Stimulated activated naive CD8-positive, alpha-beta T cell treated with anti-CD3 and anti-CD28 coated beads, Interleukin-15, Interleukin-2, amounts not matched to agents 100 ng/mL and 50 ng/mL, for 24 hours (primary cell): ENCODE measurements at regions not wholly inside any gene's neighbourhood (a gene's known extent, or its start where the extent isn't known, plus 50 kb on each side); places are given as distances from the start of the nearest gene placed in this dataset.
"Not testable (repeated sequence)": the region's sequence is repeated elsewhere in the genome, so short reads cannot be mapped to it uniquely, and the experiment has no call there.

Source experiments
- H3K27ac Mint-ChIP-seq: one replicate; pipeline ENCODE4 v1.8.0; 2021; ENCODE audit warnings: mild to moderate bottlenecking, mixed read lengths
- H3K27me3 Mint-ChIP-seq: one replicate; pipeline ENCODE4 v1.8.0; 2021; ENCODE audit warnings: mixed read lengths
- H3K36me3 Mint-ChIP-seq: one replicate; pipeline ENCODE4 v1.8.0; 2021; ENCODE audit warnings: low read depth, mixed read lengths
- H3K4me1 Mint-ChIP-seq: one replicate; pipeline ENCODE4 v1.8.0; 2021; ENCODE audit warnings: low read depth, mixed read lengths
- H3K4me3 Mint-ChIP-seq: one replicate; pipeline ENCODE4 v1.8.0; 2021; ENCODE audit warnings: mild to moderate bottlenecking, mixed read lengths
- H3K9me3 Mint-ChIP-seq: one replicate; pipeline ENCODE4 v1.8.0; 2021; ENCODE audit warnings: mixed read lengths

GRCh38 chr2:48194641-48195040 lies 119.8 kb upstream of the FOXN2 start:
- H3K36me3 Mint-ChIP-seq, result no peaks in the 10 kb centered on the region
- H3K4me1 Mint-ChIP-seq, result peaks cover 4% of the 10 kb centered on the region
- H3K9me3 Mint-ChIP-seq, result no peaks in the 10 kb centered on the region

DNA sequence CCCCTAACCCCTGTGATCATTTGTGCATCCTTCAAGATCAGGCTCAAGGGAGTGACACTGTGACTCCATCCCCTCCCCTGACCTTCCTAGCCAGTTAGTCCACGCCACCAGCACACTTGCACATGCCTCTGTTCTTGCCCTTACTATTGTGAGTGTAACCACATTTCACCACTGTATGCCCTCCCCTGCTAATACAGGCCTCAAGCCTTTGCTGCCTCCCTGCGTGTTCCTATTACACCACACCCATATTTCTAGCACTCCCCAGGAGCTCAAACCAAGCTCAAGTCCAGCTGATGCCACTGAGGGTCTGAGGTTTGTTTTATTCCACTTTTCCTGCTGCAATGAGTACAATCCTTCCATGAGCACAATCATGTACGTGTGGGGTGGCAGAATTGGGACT lies 119.3 kb upstream of the FOXN2 start:
- no peak overlapping the region for H3K27ac Mint-ChIP-seq
- no peaks in the 10 kb centered on the region for H3K9me3 Mint-ChIP-seq
- no peaks in the 10 kb centered on the region for H3K27me3 Mint-ChIP-seq
- H3K36me3 Mint-ChIP-seq, result no peaks in the 10 kb centered on the region
- H3K4me1 Mint-ChIP-seq, result no peaks in the 10 kb centered on the region
- no peak overlapping the region for H3K4me3 Mint-ChIP-seq

More at GRCh38 chr2:48194641-48195040, 119.8 kb upstream of the FOXN2 start:
- Mint-ChIP-seq H3K27me3 (no peaks in the 10 kb centered on the region), H3K4me3 (no peak overlapping the region), H3K27ac (no peak overlapping the region)

DNA sequence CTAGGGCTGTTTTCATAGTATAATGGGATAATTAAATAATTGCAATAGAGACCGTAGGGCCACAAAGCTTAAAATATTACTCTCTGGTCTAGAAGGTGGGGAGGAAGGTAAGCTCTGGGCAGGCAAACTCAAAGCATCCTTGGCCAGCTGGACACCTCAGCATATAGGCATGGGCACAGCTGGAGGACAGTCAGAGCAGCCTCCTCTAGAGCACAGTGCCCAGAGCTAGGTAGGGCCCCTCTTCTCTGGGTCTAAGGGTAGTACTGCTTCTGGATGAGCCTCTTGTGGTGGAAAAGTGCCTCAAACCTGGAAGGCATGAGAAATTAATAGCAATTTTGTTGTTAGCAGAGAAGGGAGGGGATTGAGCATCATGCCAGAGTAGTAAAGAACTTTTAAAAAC lies 116.9 kb upstream of the FOXN2 start:
- no peak overlapping the region for H3K4me3 Mint-ChIP-seq
- H3K4me1 Mint-ChIP-seq, result no peaks in the 10 kb centered on the region
- no peaks in the 10 kb centered on the region for H3K9me3 Mint-ChIP-seq
- H3K27me3 Mint-ChIP-seq, result no peaks in the 10 kb centered on the region
- H3K27ac Mint-ChIP-seq, result no peak overlapping the region
- no peaks in the 10 kb centered on the region for H3K36me3 Mint-ChIP-seq

DNA sequence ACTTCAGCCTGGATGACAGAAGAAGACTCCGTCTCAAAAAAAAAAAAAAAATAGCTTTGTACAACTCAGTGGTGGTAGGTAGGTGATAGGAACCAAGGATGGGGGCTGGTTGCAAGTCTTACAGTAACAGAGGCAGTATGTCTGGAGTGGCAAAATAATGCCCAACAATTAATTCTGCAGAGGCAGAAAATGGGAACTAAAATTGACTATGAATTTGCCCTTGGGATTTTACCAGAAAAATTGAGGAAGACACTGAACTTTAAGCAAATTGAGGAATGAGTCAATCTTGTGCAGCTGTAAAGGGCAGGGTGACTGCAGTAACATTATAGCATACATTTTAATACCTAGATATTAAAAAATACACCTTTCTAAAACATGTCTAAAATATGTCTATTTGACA lies 116.1 kb upstream of the FOXN2 start:
- no peaks in the 10 kb centered on the region for H3K36me3 Mint-ChIP-seq
- no peaks in the 10 kb centered on the region for H3K27me3 Mint-ChIP-seq
- H3K9me3 Mint-ChIP-seq, result no peaks in the 10 kb centered on the region
- no peak overlapping the region for H3K27ac Mint-ChIP-seq
- H3K4me1 Mint-ChIP-seq, result no peaks in the 10 kb centered on the region
- no peak overlapping the region for H3K4me3 Mint-ChIP-seq

DNA sequence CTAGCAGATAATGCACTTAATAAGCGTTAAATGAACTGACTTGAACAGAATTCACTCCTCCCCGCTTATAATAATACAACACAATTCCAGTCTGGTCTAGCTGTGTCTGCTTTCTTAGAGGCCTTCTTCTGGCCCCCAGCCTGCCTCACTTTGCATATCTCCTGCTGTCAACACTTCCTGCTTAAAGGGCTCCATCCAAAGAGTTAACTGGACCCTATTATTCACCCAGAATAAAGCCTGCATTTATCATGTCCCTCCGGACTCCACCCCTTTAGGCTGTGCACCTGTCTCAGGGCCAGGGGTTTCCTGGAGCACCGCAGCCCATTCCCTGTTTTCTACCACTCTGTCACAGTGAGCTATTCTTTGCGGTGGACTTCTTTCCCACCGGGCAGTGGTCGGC lies 115.4 kb upstream of the FOXN2 start:
- H3K27ac Mint-ChIP-seq, result no peak overlapping the region
- no peaks in the 10 kb centered on the region for H3K9me3 Mint-ChIP-seq
- no peak overlapping the region for H3K4me3 Mint-ChIP-seq
- no peaks in the 10 kb centered on the region for H3K36me3 Mint-ChIP-seq
- H3K4me1 Mint-ChIP-seq, result no peaks in the 10 kb centered on the region
- no peaks in the 10 kb centered on the region for H3K27me3 Mint-ChIP-seq

GRCh38 chr2:48200620-48201293 lies 113.7 kb upstream of the FOXN2 start:
- Mint-ChIP-seq H3K4me1 (peaks cover 4% of the 10 kb centered on the region), H3K9me3 (no peaks in the 10 kb centered on the region), H3K27ac (no peak overlapping the region), H3K4me3 (no peak overlapping the region), H3K27me3 (no peaks in the 10 kb centered on the region), H3K36me3 (no peaks in the 10 kb centered on the region)

DNA sequence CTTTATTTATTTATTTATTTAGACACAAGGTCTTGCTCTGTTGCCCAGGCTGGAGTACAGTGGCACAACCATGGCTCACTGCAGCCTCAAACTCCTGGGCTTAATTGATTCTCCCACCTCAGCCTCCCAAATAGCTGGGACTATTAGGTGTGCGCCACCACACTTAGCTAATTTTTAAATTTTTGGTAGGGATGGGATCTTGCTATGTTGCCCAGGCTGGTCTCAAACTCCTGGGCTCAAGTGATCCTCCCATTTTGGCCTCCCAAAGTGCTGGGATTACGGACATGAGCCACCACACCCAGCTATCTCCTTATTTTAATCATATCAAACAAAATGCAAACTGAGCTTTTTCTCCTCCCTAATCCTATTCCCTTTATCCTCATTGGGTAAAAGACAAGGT lies 113.0 kb upstream of the FOXN2 start:
- not testable (repeated sequence) for H3K4me1 Mint-ChIP-seq, H3K4me3 Mint-ChIP-seq

GRCh38 chr2:48202863-48203642 lies 111.4 kb upstream of the FOXN2 start:
- H3K27ac Mint-ChIP-seq, result no peak overlapping the region
- H3K9me3 Mint-ChIP-seq, result no peaks in the 10 kb centered on the region
- H3K4me3 Mint-ChIP-seq, result no peak overlapping the region
- no peaks in the 10 kb centered on the region for H3K36me3 Mint-ChIP-seq
- H3K4me1 Mint-ChIP-seq, result peaks cover 5% of the 10 kb centered on the region
- no peaks in the 10 kb centered on the region for H3K27me3 Mint-ChIP-seq

More for the DNA sequence above, 113.0 kb upstream of the FOXN2 start:
- H3K27me3 Mint-ChIP-seq, H3K9me3 Mint-ChIP-seq, H3K27ac Mint-ChIP-seq, H3K36me3 Mint-ChIP-seq: not testable (repeated sequence)

DNA sequence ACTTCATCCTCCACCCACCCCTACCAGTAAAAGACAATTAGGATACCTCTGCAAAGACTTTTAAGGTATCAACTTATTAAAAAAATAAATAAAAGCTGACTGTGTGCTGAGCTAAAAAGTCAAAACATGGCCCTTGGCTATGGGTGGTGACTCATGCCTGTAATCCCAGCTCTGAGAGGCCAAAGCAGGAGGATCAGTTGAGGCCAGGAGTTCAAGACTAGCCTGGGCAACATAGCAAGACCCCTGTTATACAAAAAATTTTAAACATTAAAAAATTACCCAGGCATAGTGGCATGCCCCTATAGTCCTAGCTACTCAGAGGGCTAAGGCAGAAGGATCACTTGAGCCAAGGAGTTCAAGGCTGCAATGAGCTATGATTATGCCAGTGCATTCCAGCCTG lies 110.8 kb upstream of the FOXN2 start:
- Mint-ChIP-seq H3K27me3 (no peaks in the 10 kb centered on the region), H3K27ac (no peak overlapping the region), H3K4me1 (peaks cover 5% of the 10 kb centered on the region), H3K9me3 (no peaks in the 10 kb centered on the region), H3K36me3 (no peaks in the 10 kb centered on the region), H3K4me3 (no peak overlapping the region)

DNA sequence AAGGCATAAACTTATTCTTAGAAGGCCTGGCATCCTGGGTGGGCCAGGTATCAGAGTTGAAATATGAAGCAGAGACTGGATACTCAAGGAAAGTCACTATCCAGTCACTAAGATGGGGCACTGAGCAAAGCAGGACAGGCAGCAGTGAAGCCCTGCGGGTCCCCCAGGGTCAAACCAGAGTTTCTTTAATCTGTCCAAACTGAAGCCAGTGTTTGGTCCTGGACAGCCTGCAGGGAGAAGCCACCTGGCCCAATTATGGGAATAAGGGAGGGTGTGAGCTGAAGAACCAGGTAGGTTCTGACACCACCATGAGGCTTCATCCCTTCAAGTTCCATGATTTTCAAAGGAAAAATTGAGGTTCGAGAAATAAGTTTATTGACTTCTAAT lies 109.7 kb upstream of the FOXN2 start:
- Mint-ChIP-seq H3K36me3 (no peaks in the 10 kb centered on the region), H3K27ac (no peak overlapping the region), H3K4me3 (no peak overlapping the region), H3K4me1 (peaks cover 5% of the 10 kb centered on the region), H3K9me3 (no peaks in the 10 kb centered on the region), H3K27me3 (no peaks in the 10 kb centered on the region)

- Mint-ChIP-seq H3K36me3 (no peaks in the 10 kb centered on the region), H3K4me1 (peaks cover 5% of the 10 kb centered on the region), H3K27me3 (no peaks in the 10 kb centered on the region), H3K27ac (no peak overlapping the region), H3K9me3 (no peaks in the 10 kb centered on the region), H3K4me3 (no peak overlapping the region)
These were observed 109.2 kb upstream of the FOXN2 start for GRCh38 chr2:48205137-48205798.

- H3K9me3 Mint-ChIP-seq, H3K27ac Mint-ChIP-seq, H3K27me3 Mint-ChIP-seq, H3K4me1 Mint-ChIP-seq, H3K4me3 Mint-ChIP-seq, H3K36me3 Mint-ChIP-seq: not testable (repeated sequence)
These were observed 108.3 kb upstream of the FOXN2 start for GRCh38 chr2:48206056-48206656.

DNA sequence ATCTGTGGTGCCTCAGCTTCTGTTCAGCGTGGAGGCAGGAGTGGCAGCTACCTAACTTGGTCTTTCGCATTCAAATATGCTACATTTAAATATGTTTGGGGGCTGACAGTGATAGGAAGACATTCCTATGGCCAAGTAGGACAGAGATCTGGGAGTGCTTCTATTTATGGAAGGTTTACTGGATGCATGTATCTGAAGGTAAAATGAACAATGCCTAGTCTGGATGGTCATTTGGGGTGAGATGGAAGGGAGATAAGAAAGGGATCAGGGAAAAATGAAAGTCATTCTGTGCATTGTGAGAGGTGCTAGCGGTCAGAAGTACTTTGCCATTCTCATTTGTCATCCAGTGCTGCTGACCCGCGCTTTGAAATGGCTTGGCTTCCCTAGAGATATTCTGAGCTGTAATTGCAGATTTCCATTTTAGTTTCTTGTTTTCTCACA lies 107.3 kb upstream of the FOXN2 start:
- H3K36me3 Mint-ChIP-seq, result no peaks in the 10 kb centered on the region
- H3K4me3 Mint-ChIP-seq, result no peak overlapping the region
- no peaks in the 10 kb centered on the region for H3K9me3 Mint-ChIP-seq
- no peak overlapping the region for H3K27ac Mint-ChIP-seq
- no peaks in the 10 kb centered on the region for H3K27me3 Mint-ChIP-seq
- H3K4me1 Mint-ChIP-seq, result peaks cover 5% of the 10 kb centered on the region

DNA sequence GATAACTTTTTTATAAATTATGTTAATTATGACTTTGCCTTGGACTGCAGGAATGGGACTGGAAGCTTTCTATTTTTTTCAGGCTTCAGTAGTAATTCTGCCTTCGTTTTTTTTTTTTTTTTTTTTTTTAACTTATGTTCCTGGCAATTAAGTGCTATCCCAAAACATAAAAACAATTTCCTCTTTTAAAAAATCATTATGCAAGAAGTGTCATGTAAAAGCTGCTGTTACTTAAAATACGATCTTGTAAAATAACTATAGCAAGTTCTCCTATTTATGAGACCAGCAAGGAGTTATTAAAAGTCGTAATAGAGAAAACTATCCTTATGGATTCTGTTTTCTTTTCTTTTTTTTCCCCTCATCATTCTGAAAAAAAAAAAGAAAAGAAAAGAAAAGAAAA lies 106.6 kb upstream of the FOXN2 start:
- Mint-ChIP-seq H3K4me1 (peaks cover 5% of the 10 kb centered on the region), H3K36me3 (no peaks in the 10 kb centered on the region), H3K27ac (no peak overlapping the region), H3K4me3 (no peak overlapping the region), H3K27me3 (no peaks in the 10 kb centered on the region), H3K9me3 (no peaks in the 10 kb centered on the region)

DNA sequence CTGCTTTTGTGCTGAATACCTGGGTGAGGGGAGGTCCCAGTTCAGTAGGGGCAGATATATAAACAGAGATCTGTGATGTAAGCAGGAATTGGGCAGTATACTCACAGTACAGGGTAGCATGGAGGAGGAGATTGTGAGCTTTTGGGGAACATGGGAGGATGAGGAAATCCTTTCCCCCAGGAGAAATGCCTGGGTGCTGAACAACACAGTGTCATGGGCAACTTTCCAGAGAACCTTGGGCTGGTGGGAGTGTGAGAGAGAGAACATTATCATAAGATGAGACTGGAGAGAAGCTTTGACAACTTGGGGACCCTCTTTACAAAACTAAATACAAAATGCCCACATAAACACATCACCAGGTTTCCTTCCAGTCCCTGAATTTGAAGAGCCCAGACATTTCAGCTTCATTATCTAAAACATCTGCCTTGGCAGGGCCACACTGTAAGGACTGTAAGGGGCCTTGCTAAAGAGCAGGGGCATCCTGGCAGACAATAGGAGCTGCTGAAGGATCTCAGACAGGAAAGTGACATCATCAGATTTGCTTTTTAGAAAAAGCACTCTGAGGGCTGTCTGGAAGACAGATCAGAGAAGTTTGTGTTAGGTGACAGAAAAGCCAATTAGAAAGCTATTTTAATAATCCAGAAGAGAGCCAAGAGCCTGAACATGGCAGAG lies 105.1 kb upstream of the FOXN2 start:
- Mint-ChIP-seq H3K27me3 (no peaks in the 10 kb centered on the region), H3K36me3 (no peaks in the 10 kb centered on the region), H3K4me3 (no peak overlapping the region), H3K9me3 (no peaks in the 10 kb centered on the region), H3K27ac (no peak overlapping the region), H3K4me1 (peaks cover 5% of the 10 kb centered on the region)
